Activated CD8-positive, alpha-beta memory T cell treated with anti-CD3 and anti-CD28 coated beads, Interleukin-2, amount 50 U/mL, for 1 hour (primary cell): ENCODE measurements at regions not wholly inside any gene's neighbourhood (a gene's known extent, or its start where the extent isn't known, plus 50 kb on each side); places are given as distances from the start of the nearest gene placed in this dataset.

Experiments used
- DNase-seq: peaks from one replicate; pipeline ENCODE4 v3.0.0-alpha.2; 2020; ENCODE audit errors: extremely low read depth

- DNase-seq, result no peak
Measured at GRCh38 chr1:55337801-55338447, 122.8 kb upstream of the USP24 start.

GRCh38 chr1:55334797-55335196, 119.6 kb upstream of the USP24 start:
- DNase-seq, result no peak

GRCh38 chr1:55334160-55334559, 119.0 kb upstream of the USP24 start:
- no peak for DNase-seq

GRCh38 chr1:55333461-55333860, 118.3 kb upstream of the USP24 start:
- no peak for DNase-seq

GRCh38 chr1:55331351-55331750, 116.2 kb upstream of the USP24 start:
- DNase-seq, result no peak

- no peak for DNase-seq
Measured at GRCh38 chr1:55329808-55330432, 114.8 kb upstream of the USP24 start.

- DNase-seq, result no peak
Measured at GRCh38 chr1:55329091-55329490, 113.9 kb upstream of the USP24 start.

- no peak for DNase-seq
Measured at GRCh38 chr1:55326496-55327243, 111.5 kb upstream of the USP24 start.

GRCh38 chr1:55323760-55324159, 108.6 kb upstream of the USP24 start:
- no peak for DNase-seq

- no peak for DNase-seq
Measured at GRCh38 chr1:55322842-55323241, 107.7 kb upstream of the USP24 start.

- no peak for DNase-seq
Measured at GRCh38 chr1:55321942-55322341, 106.8 kb upstream of the USP24 start.

- DNase-seq, result no peak
Measured at GRCh38 chr1:55320891-55321290, 105.7 kb upstream of the USP24 start.

GRCh38 chr1:55318116-55318817, 103.1 kb upstream of the USP24 start:
- no peak for DNase-seq

- no peak for DNase-seq
Measured at GRCh38 chr1:55317673-55318072, 102.5 kb upstream of the USP24 start.

- DNase-seq, result no peak
Measured at GRCh38 chr1:55316947-55317662, 101.9 kb upstream of the USP24 start.

GRCh38 chr1:55316502-55316901, 101.3 kb upstream of the USP24 start:
- DNase-seq, result no peak

- DNase-seq, result no peak
Measured at GRCh38 chr1:55315552-55315951, 100.4 kb upstream of the USP24 start.

- DNase-seq, result no peak
Measured at GRCh38 chr1:55314740-55315139, 99.6 kb upstream of the USP24 start.

GRCh38 chr1:55313903-55314302, 98.7 kb upstream of the USP24 start:
- DNase-seq, result no peak

- no peak for DNase-seq
Measured at GRCh38 chr1:55311979-55312378, 96.8 kb upstream of the USP24 start.

GRCh38 chr1:55311057-55311641, 96.0 kb upstream of the USP24 start:
- no peak for DNase-seq
